Activated CD8-positive, alpha-beta memory T cell treated with anti-CD3 and anti-CD28 coated beads, Interleukin-2, amount 10 ng/mL, durations not matched to agents 7 days and 5 days (primary cell): ENCODE measurements at regions not wholly inside any gene's neighbourhood (a gene's known extent, or its start where the extent isn't known, plus 50 kb on each side); places are given as distances from the start of the nearest gene placed in this dataset.

Experiments used
- ATAC-seq: fragments of 150-1000 bp; cut with Tn5 transposase; one replicate; pipeline ENCODE4 v1.10.0; 2021; ENCODE audit warnings: moderate library complexity
- CTCF ChIA-PET: fragments of 350-600 bp; sonication (Branson Sonifier 250); formaldehyde crosslinking; loops from one replicate; lab custom pipeline; 2021; ENCODE audit warnings: antibody characterized with exemption; lab: Charles Lee
- DNase-seq: peaks from one replicate; pipeline ENCODE4 v3.0.0-alpha.2; 2020
- H3K27ac Mint-ChIP-seq: one replicate; pipeline ENCODE4 v1.8.0; 2021; ENCODE audit warnings: mild to moderate bottlenecking, mixed read lengths
- H3K27me3 Mint-ChIP-seq: one replicate; pipeline ENCODE4 v1.8.0; 2021; ENCODE audit warnings: mixed read lengths
- H3K36me3 Mint-ChIP-seq: one replicate; pipeline ENCODE4 v1.8.0; 2021; ENCODE audit warnings: mild to moderate bottlenecking, mixed read lengths
- H3K4me1 Mint-ChIP-seq: one replicate; pipeline ENCODE4 v1.8.0; 2021; ENCODE audit warnings: mixed read lengths
- H3K4me3 Mint-ChIP-seq: one replicate; pipeline ENCODE4 v1.8.0; 2021; ENCODE audit warnings: mild to moderate bottlenecking, moderate library complexity, mixed read lengths
- H3K9me3 Mint-ChIP-seq: one replicate; pipeline ENCODE4 v1.8.0; 2022; ENCODE audit warnings: low read depth, mixed read lengths

- DNase-seq (no peak), ATAC-seq (no peak)
- Mint-ChIP-seq H3K9me3 (no peaks in the 10 kb centered on the region), H3K36me3 (no peaks in the 10 kb centered on the region), H3K4me1 (no peaks in the 10 kb centered on the region), H3K4me3 (no peak overlapping the region), H3K27me3 (no peaks in the 10 kb centered on the region), H3K27ac (no peak overlapping the region)
- CTCF ChIA-PET = no interaction called here
Measured at GRCh38 chr5:17157916-17158529, 59.4 kb upstream of the BASP1 start.

- no peaks in the 10 kb centered on the region for H3K27me3 Mint-ChIP-seq
- no peak overlapping the region for H3K4me3 Mint-ChIP-seq
- H3K36me3 Mint-ChIP-seq = no peaks in the 10 kb centered on the region
- H3K9me3 Mint-ChIP-seq = peaks cover 3% of the 10 kb centered on the region
- no peak overlapping the region for H3K27ac Mint-ChIP-seq
- ATAC-seq = no peak
- no peak for DNase-seq
- H3K4me1 Mint-ChIP-seq = no peaks in the 10 kb centered on the region
- CTCF ChIA-PET = no interaction called here
Measured at GRCh38 chr5:17160756-17161040, 56.7 kb upstream of the BASP1 start.

GRCh38 chr5:17161662-17162061, 55.8 kb upstream of the BASP1 start:
- no peaks in the 10 kb centered on the region for H3K36me3 Mint-ChIP-seq
- H3K9me3 Mint-ChIP-seq = peaks cover 3% of the 10 kb centered on the region
- no peak overlapping the region for H3K4me3 Mint-ChIP-seq
- H3K27ac Mint-ChIP-seq = no peak overlapping the region
- CTCF ChIA-PET = no interaction called here
- no peaks in the 10 kb centered on the region for H3K27me3 Mint-ChIP-seq
- no peaks in the 10 kb centered on the region for H3K4me1 Mint-ChIP-seq
- ATAC-seq (no peak), DNase-seq (no peak)

- Mint-ChIP-seq H3K4me1 (no peaks in the 10 kb centered on the region), H3K27me3 (no peaks in the 10 kb centered on the region), H3K27ac (no peak overlapping the region), H3K36me3 (no peaks in the 10 kb centered on the region), H3K9me3 (peaks cover 3% of the 10 kb centered on the region), H3K4me3 (no peak overlapping the region)
- no peak for ATAC-seq
- CTCF ChIA-PET = no interaction called here
- no peak for DNase-seq
Measured at GRCh38 chr5:17163221-17163620, 54.2 kb upstream of the BASP1 start.

GRCh38 chr5:17167171-17167891, 50.1 kb upstream of the BASP1 start:
- Mint-ChIP-seq H3K27ac (no peak overlapping the region), H3K36me3 (no peaks in the 10 kb centered on the region), H3K27me3 (no peaks in the 10 kb centered on the region), H3K4me3 (no peak overlapping the region), H3K4me1 (no peaks in the 10 kb centered on the region), H3K9me3 (peaks cover 3% of the 10 kb centered on the region)
- no peak for ATAC-seq
- CTCF ChIA-PET = interaction anchor here (0.7 kb wide), 1 partner anchor 22 kb away, joined by 4 read pairs; no protein-coding TSS in a partner anchor
- DNase-seq = no peak
